OCI-LY3 (cell line): ENCODE measurements at regions not wholly inside any gene's neighbourhood (a gene's known extent, or its start where the extent isn't known, plus 50 kb on each side); places are given as distances from the start of the nearest gene placed in this dataset.

Experiments
- H2AFZ ChIP-seq: fragments of 200-600, 300-600 bp; shearing (Covaris generic); 2 replicates; pipeline ENCODE4 v1.6.0; 2014; ENCODE audit warnings: antibody characterized with exemption, low read depth, low read length
- H3K27ac ChIP-seq: fragments of 200-600, 300-600 bp; sonication (generic); 2 replicates; pipeline ENCODE4 v1.5.1; 2014; ENCODE audit warnings: mild to moderate bottlenecking, low read length, moderate library complexity, mixed read lengths
- H3K27me3 ChIP-seq: fragments of 200-600, 300-600 bp; sonication (generic); 2 replicates; pipeline ENCODE4 v1.6.1; 2014; ENCODE audit warnings: low read depth, low read length, mixed read lengths
- H3K36me3 ChIP-seq: fragments of 200-600, 300-600 bp; sonication (generic); replicated peaks from 2 replicates; pipeline ENCODE3; 2014; ENCODE audit warnings: low read depth, low read length, mixed read lengths
- H3K4me1 ChIP-seq: fragments of 300-600, 200-600 bp; sonication (generic); 2 replicates; pipeline ENCODE4 v1.6.1; 2014; ENCODE audit warnings: low read length, mixed read lengths
- H3K4me2 ChIP-seq: fragments of 200-600, 300-600 bp; sonication (generic); 2 replicates; pipeline ENCODE4 v1.6.1; 2014; ENCODE audit warnings: low read length, mixed read lengths
- H3K4me3 ChIP-seq: fragments of 300-600, 200-600 bp; sonication (generic); 2 replicates; pipeline ENCODE4 v1.5.1; 2014; ENCODE audit warnings: antibody characterized with exemption, mild to moderate bottlenecking, low read length, moderate library complexity
- H3K79me2 ChIP-seq: fragments of 300-600, 200-600 bp; shearing (Covaris generic); 2 replicates; pipeline ENCODE4 v1.6.1; 2014; ENCODE audit warnings: mild to moderate bottlenecking, low read length, mixed read lengths
- H3K9ac ChIP-seq: fragments of 300-600, 200-600 bp; shearing (Covaris generic); 2 replicates; pipeline ENCODE4 v1.6.0; 2014; ENCODE audit warnings: mild to moderate bottlenecking, low read length, moderate library complexity
- H3K9me3 ChIP-seq: fragments of 200-600, 300-600 bp; shearing (Covaris generic); 2 replicates; pipeline ENCODE4 v1.6.1; 2014; ENCODE audit warnings: low read length, mixed read lengths; ENCODE audit not compliant: insufficient read depth
- H4K20me1 ChIP-seq: fragments of 200-600, 300-600 bp; sonication (generic); 2 replicates; pipeline ENCODE4 v1.6.1; 2016; ENCODE audit warnings: low read length, mixed read lengths; ENCODE audit not compliant: insufficient read depth
- EZH2phosphoT487 ChIP-seq: fragments of 200-600 bp; shearing (Covaris generic); IDR thresholded peaks from 2 replicates; pipeline ENCODE4 v1.6.1; 2018; ENCODE audit warnings: antibody characterized with exemption, mixed run types, low read depth
- TF ChIP-seq, protein P1 (sequence below): fragments of 200-600, 300-600 bp; sonication (generic); IDR thresholded peaks from 2 replicates; pipeline ENCODE4 v1.5.1; 2014; ENCODE audit warnings: antibody characterized with exemption, low read length, low read depth

DNA sequence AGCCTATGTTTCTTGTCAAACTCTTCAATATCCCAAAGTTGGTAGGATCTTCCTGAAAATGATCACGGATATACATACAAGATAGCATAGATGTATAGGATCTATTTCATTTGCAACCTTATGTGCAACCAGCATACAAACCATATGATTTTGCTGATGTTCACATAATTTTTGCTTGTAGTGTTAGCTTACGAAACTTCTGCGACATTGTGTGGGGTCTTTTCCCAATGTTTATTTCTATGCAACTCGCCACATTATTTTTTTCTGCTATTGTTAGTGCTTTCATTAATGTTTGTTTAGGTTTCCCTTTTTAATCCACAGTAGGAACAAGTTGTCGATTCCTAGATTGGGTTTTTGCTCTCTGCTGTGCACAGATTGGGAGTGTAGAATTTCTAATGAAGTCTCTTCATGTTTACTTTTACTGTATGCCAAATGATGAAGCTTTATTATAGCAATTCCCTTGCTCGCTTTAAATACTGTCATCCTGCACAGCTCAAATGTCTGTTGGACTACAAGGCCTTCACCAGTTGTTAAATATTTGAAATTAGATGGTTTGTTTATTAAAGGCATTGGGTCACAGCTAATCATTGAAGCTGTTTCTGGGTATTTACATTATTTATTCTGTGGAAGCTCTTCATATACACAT, 257.6 kb upstream of the PCDH7 start:
- H3K9ac ChIP-seq, result no peak overlapping the region
- TF ChIP-seq EZH2phosphoT487, result no peak
- TF ChIP-seq, protein P1, sequence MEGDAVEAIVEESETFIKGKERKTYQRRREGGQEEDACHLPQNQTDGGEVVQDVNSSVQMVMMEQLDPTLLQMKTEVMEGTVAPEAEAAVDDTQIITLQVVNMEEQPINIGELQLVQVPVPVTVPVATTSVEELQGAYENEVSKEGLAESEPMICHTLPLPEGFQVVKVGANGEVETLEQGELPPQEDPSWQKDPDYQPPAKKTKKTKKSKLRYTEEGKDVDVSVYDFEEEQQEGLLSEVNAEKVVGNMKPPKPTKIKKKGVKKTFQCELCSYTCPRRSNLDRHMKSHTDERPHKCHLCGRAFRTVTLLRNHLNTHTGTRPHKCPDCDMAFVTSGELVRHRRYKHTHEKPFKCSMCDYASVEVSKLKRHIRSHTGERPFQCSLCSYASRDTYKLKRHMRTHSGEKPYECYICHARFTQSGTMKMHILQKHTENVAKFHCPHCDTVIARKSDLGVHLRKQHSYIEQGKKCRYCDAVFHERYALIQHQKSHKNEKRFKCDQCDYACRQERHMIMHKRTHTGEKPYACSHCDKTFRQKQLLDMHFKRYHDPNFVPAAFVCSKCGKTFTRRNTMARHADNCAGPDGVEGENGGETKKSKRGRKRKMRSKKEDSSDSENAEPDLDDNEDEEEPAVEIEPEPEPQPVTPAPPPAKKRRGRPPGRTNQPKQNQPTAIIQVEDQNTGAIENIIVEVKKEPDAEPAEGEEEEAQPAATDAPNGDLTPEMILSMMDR, result no peak
- no peaks in the 10 kb centered on the region for H3K79me2 ChIP-seq
- H3K4me1 ChIP-seq, result peaks cover 23% of the 10 kb centered on the region
- H4K20me1 ChIP-seq, result no peaks in the 10 kb centered on the region
- no peaks in the 10 kb centered on the region for H3K9me3 ChIP-seq
- no peak overlapping the region for H2AFZ ChIP-seq
- H3K36me3 ChIP-seq, result peaks cover 8% of the 10 kb centered on the region
- H3K4me2 ChIP-seq, result no peak overlapping the region
- H3K27me3 ChIP-seq, result no peaks in the 10 kb centered on the region
- no peak overlapping the region for H3K27ac ChIP-seq
- H3K4me3 ChIP-seq, result no peak overlapping the region

- Histone ChIP-seq H3K27ac (no peak overlapping the region), H3K27me3 (no peaks in the 10 kb centered on the region), H2AFZ (no peak overlapping the region), H3K9me3 (no peaks in the 10 kb centered on the region), H3K9ac (no peak overlapping the region), H3K36me3 (no peaks in the 10 kb centered on the region), H3K4me2 (no peak overlapping the region), H3K79me2 (no peaks in the 10 kb centered on the region), H4K20me1 (no peaks in the 10 kb centered on the region), H3K4me3 (no peak overlapping the region), H3K4me1 (no peaks in the 10 kb centered on the region)
- TF ChIP-seq, protein P1, result no peak
- no peak for TF ChIP-seq EZH2phosphoT487
These were observed 248.3 kb upstream of the PCDH7 start for GRCh38 chr4:30471861-30472260.

GRCh38 chr4:30473225-30473624, 246.9 kb upstream of the PCDH7 start:
- Histone ChIP-seq H3K27ac (no peak overlapping the region), H3K79me2 (no peaks in the 10 kb centered on the region), H4K20me1 (no peaks in the 10 kb centered on the region), H3K4me3 (no peak overlapping the region), H3K27me3 (no peaks in the 10 kb centered on the region), H3K4me2 (no peak overlapping the region), H3K36me3 (no peaks in the 10 kb centered on the region), H2AFZ (no peak overlapping the region), H3K4me1 (no peaks in the 10 kb centered on the region), H3K9me3 (no peaks in the 10 kb centered on the region), H3K9ac (no peak overlapping the region)
- TF ChIP-seq, protein P1, result no peak
- TF ChIP-seq EZH2phosphoT487, result no peak

GRCh38 chr4:30495251-30495650, 224.9 kb upstream of the PCDH7 start:
- H3K27ac ChIP-seq, result no peak overlapping the region
- no peak overlapping the region for H3K4me3 ChIP-seq
- H3K9me3 ChIP-seq, result no peaks in the 10 kb centered on the region
- no peaks in the 10 kb centered on the region for H4K20me1 ChIP-seq
- no peak overlapping the region for H2AFZ ChIP-seq
- H3K9ac ChIP-seq, result no peak overlapping the region
- no peak overlapping the region for H3K4me2 ChIP-seq
- H3K36me3 ChIP-seq, result no peaks in the 10 kb centered on the region
- TF ChIP-seq, protein P1, result no peak
- TF ChIP-seq EZH2phosphoT487, result no peak
- H3K79me2 ChIP-seq, result no peaks in the 10 kb centered on the region
- H3K27me3 ChIP-seq, result no peaks in the 10 kb centered on the region
- H3K4me1 ChIP-seq, result no peaks in the 10 kb centered on the region
